Hematopoietic multipotent progenitor cell treated with erythropoietin and hydrocortisone succinate and interleukin-3 and kit ligand, for 8 days (in vitro differentiated cells): ENCODE measurements at regions not wholly inside any gene's neighbourhood (a gene's known extent, or its start where the extent isn't known, plus 50 kb on each side); places are given as distances from the start of the nearest gene placed in this dataset.

Experiments used
- DNase-seq: peaks from one replicate; pipeline ENCODE4 v3.0.0-alpha.2; 2015

GRCh38 chr13:106819413-106820180, 251.7 kb upstream of the ARGLU1 start:
- DNase-seq, result no peak

GRCh38 chr13:106818971-106819370, 251.0 kb upstream of the ARGLU1 start:
- DNase-seq, result no peak

DNA sequence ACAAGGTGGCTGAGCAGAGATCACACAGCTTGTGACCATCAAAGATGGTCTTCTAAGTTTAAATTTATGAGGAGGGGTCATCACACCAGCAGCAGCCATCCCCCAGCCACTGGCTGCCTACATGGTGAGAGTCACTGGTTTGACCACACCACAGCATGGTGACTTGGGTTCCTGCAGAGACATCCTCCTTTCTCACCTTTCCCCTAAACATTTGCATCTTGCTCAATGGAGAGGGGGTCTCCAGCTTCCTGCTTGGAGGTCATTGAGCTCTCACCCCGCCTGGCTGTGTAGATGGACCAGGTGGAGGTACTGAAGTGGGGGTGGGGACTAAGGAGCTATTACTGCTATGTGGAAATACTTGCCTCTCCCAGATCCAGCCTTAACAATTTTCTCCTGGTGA, 247.6 kb upstream of the ARGLU1 start:
- no peak for DNase-seq

GRCh38 chr13:106814463-106814862, 246.5 kb upstream of the ARGLU1 start:
- DNase-seq, result no peak

DNA sequence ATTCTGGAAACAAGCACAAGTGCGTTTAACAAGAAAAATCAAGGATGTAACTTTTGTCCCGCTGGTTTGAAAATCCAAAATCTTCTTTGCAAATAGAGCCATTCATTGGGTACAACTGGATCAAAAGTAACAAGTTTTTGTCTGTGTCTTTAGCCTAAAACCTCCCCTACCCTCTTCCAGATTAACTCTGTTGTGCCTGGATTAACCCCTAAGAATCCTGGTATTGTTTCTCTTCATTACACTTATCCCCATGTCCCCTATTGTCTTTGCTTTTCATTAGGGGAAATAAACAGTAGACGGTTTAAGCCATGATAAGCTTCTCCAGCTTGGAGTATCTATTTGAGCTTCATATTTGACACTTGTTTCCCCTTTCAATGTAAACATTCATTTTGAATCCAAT, 242.1 kb upstream of the ARGLU1 start:
- DNase-seq, result no peak

- no peak for DNase-seq
Measured at GRCh38 chr13:106804991-106805390, 237.1 kb upstream of the ARGLU1 start.

DNA sequence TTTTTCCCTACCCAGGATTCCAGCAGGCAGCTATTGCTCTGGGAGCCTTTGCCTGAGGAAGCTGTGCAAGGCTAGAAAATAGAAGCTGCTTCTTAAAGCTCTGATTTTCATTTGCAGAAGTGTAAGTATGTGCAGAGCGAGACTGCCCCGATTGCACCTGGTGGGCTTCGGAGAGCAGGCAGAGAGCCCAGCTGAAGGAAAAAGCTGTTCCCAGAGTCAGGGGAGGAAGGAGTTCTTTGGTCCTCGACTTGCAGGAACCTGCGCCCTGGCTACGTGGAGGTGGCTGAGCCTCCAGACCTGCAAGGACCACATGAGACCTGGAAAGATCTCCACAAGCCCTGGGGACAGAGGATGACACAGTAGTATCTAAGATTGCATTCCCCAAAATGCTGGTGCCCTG, 235.0 kb upstream of the ARGLU1 start:
- no peak for DNase-seq

DNA sequence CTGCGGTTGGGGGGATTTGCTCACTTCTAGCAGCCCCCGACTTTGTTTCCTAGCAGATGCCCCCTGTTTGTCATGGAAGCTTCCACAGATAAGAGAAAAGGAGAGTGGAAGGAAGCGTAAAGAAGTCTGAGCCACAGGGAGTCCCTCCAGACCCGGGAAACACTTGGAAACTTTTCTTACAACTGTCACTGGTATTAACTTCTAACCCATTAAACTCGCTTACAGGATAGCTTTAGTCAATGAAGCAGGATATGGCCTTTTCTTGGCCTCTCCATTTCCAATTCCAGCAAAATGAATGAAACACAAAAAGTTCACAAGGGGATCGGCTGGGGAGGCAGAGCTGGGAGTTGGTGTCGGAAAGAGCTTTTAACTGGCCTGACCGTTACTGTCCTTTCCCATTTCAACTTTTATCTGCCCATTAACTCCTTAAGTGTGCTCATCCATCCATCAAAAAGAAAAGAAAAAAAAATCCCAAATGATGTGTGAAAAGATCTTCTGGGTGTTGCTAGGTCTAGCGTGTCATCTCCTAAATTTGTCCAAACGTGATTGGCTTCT, 231.9 kb upstream of the ARGLU1 start:
- no peak for DNase-seq

GRCh38 chr13:106797081-106797640, 229.2 kb upstream of the ARGLU1 start:
- DNase-seq, result no peak

- DNase-seq, result no peak
Measured at GRCh38 chr13:106796280-106797047, 228.5 kb upstream of the ARGLU1 start.

DNA sequence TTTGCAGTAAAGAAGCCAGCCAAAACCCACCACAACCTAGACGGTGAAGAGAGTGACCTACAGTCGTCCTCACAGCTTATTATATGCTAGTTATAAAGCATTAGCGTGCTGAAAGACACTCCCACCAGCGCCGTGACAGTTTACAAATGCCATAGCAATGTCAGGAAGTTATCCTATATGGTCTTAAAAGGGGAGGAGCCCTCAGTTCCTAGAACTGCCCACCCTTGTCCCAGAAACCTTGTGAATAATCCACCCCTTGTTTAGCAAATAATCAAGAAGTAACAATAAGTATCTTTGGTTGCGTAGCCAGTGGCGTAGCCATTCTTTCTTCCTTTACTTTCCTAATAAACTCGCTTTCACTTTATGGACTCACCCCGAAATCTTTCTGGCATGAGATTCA, 227.9 kb upstream of the ARGLU1 start:
- peak; percentile 7 for DNase-seq

- DNase-seq, result no peak
Measured at GRCh38 chr13:106794117-106794516, 226.2 kb upstream of the ARGLU1 start.

DNA sequence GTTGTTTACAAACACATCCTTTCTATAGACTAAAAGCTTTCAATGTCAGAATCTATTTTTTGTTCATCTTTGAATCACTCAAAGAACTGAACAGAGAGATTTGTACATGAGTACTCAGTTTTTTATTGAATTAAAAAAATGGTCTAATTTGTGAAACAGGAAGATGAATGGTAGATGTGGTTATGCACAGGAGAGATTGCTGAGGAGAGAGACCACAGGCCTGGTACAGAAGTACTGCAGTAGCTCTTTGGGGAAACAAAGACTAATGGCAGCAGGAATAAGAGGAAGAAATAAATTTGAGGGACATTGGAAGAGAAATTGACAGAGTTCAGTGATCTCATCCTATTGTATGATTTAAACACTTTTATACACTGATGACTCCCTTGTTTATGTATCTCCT, 222.0 kb upstream of the ARGLU1 start:
- DNase-seq, result no peak

GRCh38 chr13:106786006-106786563, 218.1 kb upstream of the ARGLU1 start:
- DNase-seq, result no peak

GRCh38 chr13:106774621-106775020, 206.7 kb upstream of the ARGLU1 start:
- no peak for DNase-seq

- no peak for DNase-seq
Measured at GRCh38 chr13:106772006-106772601, 204.2 kb upstream of the ARGLU1 start.

DNA sequence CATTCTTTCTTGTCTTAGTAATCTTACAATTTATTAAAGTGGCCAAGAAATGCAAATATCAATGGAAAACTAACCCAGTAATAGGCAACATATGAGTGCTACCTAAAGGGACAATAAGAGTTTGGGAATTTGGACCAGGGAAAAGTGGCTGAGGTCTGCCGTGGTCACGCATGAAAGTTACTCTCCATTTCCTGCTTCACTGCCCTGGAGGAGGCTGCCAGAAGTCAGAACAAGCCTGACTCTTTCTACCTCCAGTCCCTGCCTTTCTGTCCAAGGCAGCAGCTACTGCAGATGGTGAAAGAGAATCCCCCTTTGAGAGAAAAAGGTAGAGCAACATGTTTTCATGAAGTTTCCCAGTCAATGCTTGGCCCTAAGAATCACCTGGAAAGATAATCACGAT, 201.1 kb upstream of the ARGLU1 start:
- no peak for DNase-seq

- no peak for DNase-seq
Measured at GRCh38 chr13:106762708-106763107, 194.8 kb upstream of the ARGLU1 start.

- DNase-seq, result no peak
Measured at GRCh38 chr13:106756446-106756845, 188.5 kb upstream of the ARGLU1 start.

- no peak for DNase-seq
Measured at GRCh38 chr13:106755542-106755941, 187.6 kb upstream of the ARGLU1 start.

DNA sequence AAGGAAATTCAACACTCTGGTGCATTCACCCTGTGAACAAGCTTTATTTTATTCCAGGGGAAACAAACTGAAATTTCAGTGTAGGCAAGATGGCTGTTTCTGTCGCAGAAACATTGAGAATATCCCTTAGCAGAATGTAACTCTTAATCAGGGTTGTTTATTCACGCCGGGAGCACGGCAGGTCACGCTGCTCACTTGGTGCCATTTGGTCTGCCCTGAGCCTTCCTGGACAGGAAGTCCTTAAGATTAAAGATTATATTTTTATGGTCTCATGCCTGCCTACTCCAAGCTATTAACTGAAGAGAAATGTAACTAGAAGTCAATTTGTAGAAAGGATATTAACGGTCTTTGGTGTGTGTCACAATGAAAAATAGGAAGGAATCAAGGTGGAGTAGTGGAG, 185.3 kb upstream of the ARGLU1 start:
- DNase-seq, result no peak

DNA sequence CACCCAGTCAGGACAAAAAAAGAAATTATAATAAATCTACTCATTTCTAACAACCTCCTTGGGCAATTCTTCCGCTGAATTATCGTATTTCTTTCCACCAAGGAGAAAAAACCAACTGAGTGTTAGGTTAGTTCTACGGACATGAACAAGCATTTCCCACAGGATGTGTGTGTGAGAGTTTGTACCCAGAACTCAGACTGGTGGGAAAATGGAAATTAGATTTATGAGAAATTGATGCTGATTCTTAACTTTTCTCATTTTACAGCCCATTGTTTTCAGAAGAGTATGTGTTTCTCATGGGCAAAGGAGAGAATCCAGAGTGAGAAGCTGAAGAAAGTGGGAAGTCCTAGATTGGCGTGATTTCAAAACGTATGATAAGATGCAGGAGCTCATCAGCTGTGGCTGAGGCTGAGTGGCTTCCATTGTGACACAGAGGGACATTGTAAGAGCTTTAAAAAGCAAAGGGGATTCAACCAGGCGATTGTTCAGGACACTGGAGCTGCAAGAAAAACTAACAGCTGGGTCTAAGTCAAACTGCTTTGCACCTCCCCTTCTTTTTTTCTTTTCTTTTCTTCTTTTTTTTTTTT, 184.7 kb upstream of the ARGLU1 start:
- DNase-seq, result no peak

DNA sequence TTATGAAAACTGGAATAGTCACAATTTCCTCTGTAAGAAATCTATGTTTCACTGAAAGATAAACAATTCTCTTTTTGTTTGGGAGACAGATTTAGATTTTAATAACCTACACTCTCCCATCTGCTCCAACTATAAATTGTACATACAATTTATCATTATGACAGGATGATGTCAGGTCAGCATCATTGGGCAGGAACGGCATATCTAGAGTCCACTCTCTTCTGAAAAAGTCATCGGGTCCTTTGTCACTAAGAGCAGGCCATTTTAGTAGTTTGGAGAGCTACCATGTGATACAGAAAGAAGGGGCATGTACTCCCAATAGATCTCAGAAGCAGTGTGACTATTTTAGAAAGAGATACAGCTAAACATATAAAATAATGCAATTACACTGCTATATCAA, 180.8 kb upstream of the ARGLU1 start:
- no peak for DNase-seq
